Middle frontal gyrus (tissue), 1 donor: ENCODE measurements at regions not wholly inside any gene's neighbourhood (a gene's known extent, or its start where the extent isn't known, plus 50 kb on each side); places are given as distances from the start of the nearest gene placed in this dataset.

Source experiments
- DNase-seq: peaks from one replicate; pipeline ENCODE4 v3.0.0-alpha.2; 2015; ENCODE audit warnings: low spot score; ENCODE audit errors: extremely low spot score

- DNase-seq, result no peak
Observed at GRCh38 chr6:168134560-168135201, 55.7 kb upstream of the FRMD1 start.

GRCh38 chr6:168133687-168134559 is 54.9 kb upstream of the FRMD1 start:
- no peak for DNase-seq

GRCh38 chr6:168133168-168133561 is 54.2 kb upstream of the FRMD1 start:
- DNase-seq, result no peak

- peak; percentile 63 for DNase-seq
Observed at GRCh38 chr6:168132531-168133167, 53.6 kb upstream of the FRMD1 start.

GRCh38 chr6:168131464-168132415 is 52.7 kb upstream of the FRMD1 start:
- DNase-seq, result no peak

GRCh38 chr6:168130697-168131371 is 51.8 kb upstream of the FRMD1 start:
- no peak for DNase-seq

GRCh38 chr6:168130168-168130696 is 51.2 kb upstream of the FRMD1 start:
- no peak for DNase-seq

- DNase-seq, result no peak
Observed at GRCh38 chr6:168129292-168130167, 50.5 kb upstream of the FRMD1 start.

GRCh38 chr6:168128631-168129291 is 49.7 kb upstream of the FRMD1 start:
- DNase-seq, result no peak
